ENCODE measurements at regions not wholly inside any gene's neighbourhood (a gene's known extent, or its start where the extent isn't known, plus 50 kb on each side); places are given as distances from the start of the nearest gene placed in this dataset.
A peak's percentile ranks its signal among the peaks of the same experiment; 100 is the strongest.

DNA sequence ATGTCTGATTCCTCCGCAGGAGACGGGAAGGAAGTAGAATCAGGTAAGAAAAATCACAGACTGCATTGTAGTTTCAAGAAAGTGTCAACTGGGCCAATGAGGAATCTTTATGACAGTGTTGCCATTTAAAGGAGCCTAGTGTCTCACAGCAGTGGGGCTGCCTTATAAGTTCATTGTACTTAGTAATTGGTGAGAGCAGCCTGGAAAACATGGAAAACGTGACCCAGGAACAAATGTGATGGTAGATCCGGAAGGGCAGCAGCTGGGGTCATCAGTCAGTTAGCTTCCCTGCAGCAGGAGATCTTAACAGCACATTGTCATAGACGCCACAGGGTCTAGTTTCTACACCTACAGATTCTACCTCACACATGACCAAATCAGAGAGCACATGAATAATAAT is 630.0 kb upstream of the LMO3 start:
- H2AFZ ChIP-seq (ENCODE audit: low read length), result no peak overlapping the region
- H3K4me3 Mint-ChIP-seq, result no peak overlapping the region
- H4K20me1 ChIP-seq (ENCODE audit: control insufficient read depth, insufficient read depth, insufficient read length), result no peaks in the 10 kb centered on the region
- no peak overlapping the region for H3K4ac ChIP-seq (ENCODE audit: low read depth, low read length)
- H3T11ph ChIP-seq (ENCODE audit: low read length), result no peak overlapping the region
- no peaks in the 10 kb centered on the region for H3K9me3 Mint-ChIP-seq
- H3K4me1 ChIP-seq (ENCODE audit: insufficient read depth, low read length), result peaks cover 3% of the 10 kb centered on the region; the same call in 1 of the 2 replicates
- H3K14ac ChIP-seq (ENCODE audit: insufficient read depth, low read length), result no peak overlapping the region
- no peaks in the 10 kb centered on the region for H3K9me3 ChIP-seq (ENCODE audit: control insufficient read depth, low read depth, low read length)
- TF ChIP-seq, protein P1, sequence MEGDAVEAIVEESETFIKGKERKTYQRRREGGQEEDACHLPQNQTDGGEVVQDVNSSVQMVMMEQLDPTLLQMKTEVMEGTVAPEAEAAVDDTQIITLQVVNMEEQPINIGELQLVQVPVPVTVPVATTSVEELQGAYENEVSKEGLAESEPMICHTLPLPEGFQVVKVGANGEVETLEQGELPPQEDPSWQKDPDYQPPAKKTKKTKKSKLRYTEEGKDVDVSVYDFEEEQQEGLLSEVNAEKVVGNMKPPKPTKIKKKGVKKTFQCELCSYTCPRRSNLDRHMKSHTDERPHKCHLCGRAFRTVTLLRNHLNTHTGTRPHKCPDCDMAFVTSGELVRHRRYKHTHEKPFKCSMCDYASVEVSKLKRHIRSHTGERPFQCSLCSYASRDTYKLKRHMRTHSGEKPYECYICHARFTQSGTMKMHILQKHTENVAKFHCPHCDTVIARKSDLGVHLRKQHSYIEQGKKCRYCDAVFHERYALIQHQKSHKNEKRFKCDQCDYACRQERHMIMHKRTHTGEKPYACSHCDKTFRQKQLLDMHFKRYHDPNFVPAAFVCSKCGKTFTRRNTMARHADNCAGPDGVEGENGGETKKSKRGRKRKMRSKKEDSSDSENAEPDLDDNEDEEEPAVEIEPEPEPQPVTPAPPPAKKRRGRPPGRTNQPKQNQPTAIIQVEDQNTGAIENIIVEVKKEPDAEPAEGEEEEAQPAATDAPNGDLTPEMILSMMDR (conservative IDR thresholded peaks at IDR 0.05), result no peak
- peaks cover 9 to 10% of the 10 kb centered on the region in 2 experiments for H3K4me1 Mint-ChIP-seq
- H3K23ac ChIP-seq (ENCODE audit: insufficient read length, low read depth, low read length), result no peak overlapping the region
- H3K23me2 ChIP-seq (ENCODE audit: insufficient read length, low read depth, low read length, poor library complexity, severe bottlenecking), result no peaks in the 10 kb centered on the region
- H2AK5ac ChIP-seq (ENCODE audit: insufficient read length, low read length), result no peak overlapping the region
- H3K27me3 ChIP-seq (ENCODE audit: insufficient read depth, low read length), result no peaks in the 10 kb centered on the region
- no peak overlapping the region for H2BK20ac ChIP-seq (ENCODE audit: low read depth, low read length, poor library complexity, severe bottlenecking)
- no peak overlapping the region for H4K91ac ChIP-seq (ENCODE audit: insufficient read length, low read depth, low read length)
- no CpG with 5 or more reads among the region's 5 CpGs for WGBS (ENCODE audit: extremely low coverage, insufficient read length, low lambda C conversion rate)
- H4K5ac ChIP-seq (ENCODE audit: insufficient read length, low read depth, low read length), result no peak overlapping the region
- peak overlapping the region in 1 of 3 experiments; percentile 14; a peak in 1 of 7 replicates for H3K27ac Mint-ChIP-seq
- peak; percentile 39 for DNase-seq
- H3K27ac ChIP-seq (ENCODE audit: insufficient read length, low read depth, low read length), result no peak overlapping the region
- H3K36me3 Mint-ChIP-seq (ENCODE audit: insufficient read depth in 1 of 3, low read depth in 3 of 3), result no peaks in the 10 kb centered on the region
- no peak overlapping the region for H3K4me2 ChIP-seq (ENCODE audit: insufficient read depth, insufficient read length, low read length)
- no peak overlapping the region for H3K18ac ChIP-seq (ENCODE audit: insufficient read length, low read depth, low read length)
- no peak overlapping the region for H3K9ac ChIP-seq (ENCODE audit: extremely low read depth, insufficient read length, low read length)
- no peak overlapping the region for H2BK120ac ChIP-seq (ENCODE audit: low read depth, low read length, poor library complexity, severe bottlenecking)
- no peaks in the 10 kb centered on the region for H3K27me3 Mint-ChIP-seq (ENCODE audit: low read depth)
- H2BK12ac ChIP-seq (ENCODE audit: insufficient read length, low read depth, low read length), result no peak overlapping the region
- no peak overlapping the region for H2BK5ac ChIP-seq (ENCODE audit: insufficient read length, low read length)
- H2BK15ac ChIP-seq (ENCODE audit: low read depth, low read length), result no peak overlapping the region
- H3K56ac ChIP-seq (ENCODE audit: insufficient read length, low read depth, low read length), result no peak overlapping the region
- H3K79me2 ChIP-seq (ENCODE audit: insufficient read depth, low read length), result no peaks in the 10 kb centered on the region
- no peak overlapping the region for H4K8ac ChIP-seq (replicated peaks; ENCODE audit: insufficient read length, low read depth, low read length)
- no peaks in the 10 kb centered on the region for H3K79me1 ChIP-seq (ENCODE audit: insufficient read depth, low read depth, low read length, poor library complexity, severe bottlenecking)
